ENCODE measurements at regions not wholly inside any gene's neighbourhood (a gene's known extent, or its start where the extent isn't known, plus 50 kb on each side); places are given as distances from the start of the nearest gene placed in this dataset.

DNA sequence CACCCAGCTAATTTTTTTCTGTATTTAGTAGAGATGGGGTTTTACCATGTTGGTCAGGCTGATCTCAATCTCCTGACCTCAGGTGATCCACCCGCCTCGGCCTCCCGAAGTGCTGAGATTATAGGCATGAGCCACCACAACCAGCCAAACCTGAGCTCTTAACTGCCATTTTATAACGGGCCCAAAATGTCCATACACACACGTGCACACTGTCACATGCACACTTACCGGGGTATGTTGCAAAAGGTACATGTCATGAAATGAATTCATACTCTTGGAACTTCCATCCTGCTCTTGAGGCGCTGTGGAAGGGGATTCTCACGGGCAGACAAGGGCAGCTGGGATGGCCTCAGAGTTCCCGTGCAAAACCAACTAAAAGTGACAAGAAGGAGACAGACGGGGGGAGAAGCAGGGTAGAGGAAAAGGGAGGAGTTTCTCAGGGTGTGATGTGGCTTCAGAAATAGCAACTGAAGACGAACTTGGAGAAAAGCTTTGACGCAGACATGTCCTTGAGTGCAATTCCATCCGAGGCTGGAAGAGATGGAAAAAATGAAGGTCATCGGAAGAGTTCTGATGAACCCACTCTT, 110.9 kb downstream of the BDH1 start:
- H3K27me3 ChIP-seq (ENCODE audit: insufficient read depth, low read length): no peaks in the 10 kb centered on the region

DNA sequence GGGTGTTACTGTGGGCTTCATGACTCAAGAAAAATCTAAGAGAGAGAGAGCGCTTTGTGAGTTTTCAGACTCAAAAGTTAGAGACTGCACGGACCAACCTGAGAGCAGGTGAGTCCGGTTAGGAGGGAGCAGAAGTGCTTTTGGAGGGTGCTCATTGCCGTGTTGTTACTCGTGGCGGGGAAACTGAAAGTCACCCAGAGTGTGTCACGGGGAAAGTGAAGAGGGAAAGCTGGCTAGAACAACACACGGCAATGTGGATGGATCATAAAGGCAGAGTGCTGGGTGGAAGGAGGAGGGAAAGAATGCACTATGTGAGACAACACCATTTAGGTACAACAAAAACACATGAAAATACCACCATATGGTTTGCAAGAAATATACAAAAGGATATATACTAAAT, 112.3 kb downstream of the BDH1 start:
- no peak overlapping the region for H3K4me3 ChIP-seq (ENCODE audit: low read length)
- H3K4me1 ChIP-seq (ENCODE audit: insufficient read depth, low read length): peaks cover 3% of the 10 kb centered on the region

More for the DNA sequence above, 110.9 kb downstream of the BDH1 start:
- no peak overlapping the region for H3K4me3 ChIP-seq (ENCODE audit: low read length)
- H3K9me3 ChIP-seq (ENCODE audit: low read length): no peaks in the 10 kb centered on the region
- no peaks in the 10 kb centered on the region for H3K36me3 ChIP-seq (ENCODE audit: insufficient read depth, low read length)
- no peak overlapping the region for H2AFZ ChIP-seq (ENCODE audit: low read depth, low read length)
- peaks cover 3% of the 10 kb centered on the region for H3K4me1 ChIP-seq (ENCODE audit: insufficient read depth, low read length)

DNA sequence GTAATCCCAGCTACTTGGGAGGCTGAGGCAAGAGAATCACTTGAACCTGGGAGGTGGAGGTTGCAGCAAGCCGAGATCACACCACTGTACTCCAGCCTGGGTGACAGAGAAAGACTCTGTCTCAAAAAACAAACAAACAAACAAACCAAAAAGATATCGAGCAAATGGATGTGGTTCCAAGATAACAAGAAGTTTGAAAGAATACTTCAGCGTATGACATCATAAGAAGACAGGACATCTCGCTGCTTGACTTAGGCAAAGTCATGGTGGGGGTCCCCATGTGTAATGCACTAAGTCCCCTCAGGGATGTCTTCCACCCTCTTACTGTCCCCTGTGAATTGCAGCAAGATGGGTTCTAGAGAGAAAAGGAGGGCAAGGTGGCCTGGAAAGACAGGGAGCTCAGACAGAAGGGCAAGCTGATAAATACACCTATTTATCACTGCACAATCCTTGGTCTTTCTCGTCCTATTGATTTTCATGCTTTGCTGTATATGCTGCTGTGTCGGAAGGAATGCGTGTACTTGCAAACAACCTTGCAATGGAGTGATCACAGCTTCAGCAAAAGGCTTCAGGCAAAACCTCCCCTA, 115.0 kb downstream of the BDH1 start:
- no peaks in the 10 kb centered on the region for H3K36me3 ChIP-seq (ENCODE audit: insufficient read depth, low read length)
- no peak overlapping the region for H3K4me3 ChIP-seq (ENCODE audit: low read length)
- no peak overlapping the region for H2AFZ ChIP-seq (ENCODE audit: low read depth, low read length)
- no peaks in the 10 kb centered on the region for H3K27me3 ChIP-seq (ENCODE audit: insufficient read depth, low read length)
- H3K4me1 ChIP-seq (ENCODE audit: insufficient read depth, low read length): peaks cover under 1% of the 10 kb centered on the region
- no peaks in the 10 kb centered on the region for H3K9me3 ChIP-seq (ENCODE audit: low read length)

More for the DNA sequence above, 112.3 kb downstream of the BDH1 start:
- Histone ChIP-seq H3K9me3 (ENCODE audit: low read length) (no peaks in the 10 kb centered on the region), H3K36me3 (ENCODE audit: insufficient read depth, low read length) (no peaks in the 10 kb centered on the region), H2AFZ (ENCODE audit: low read depth, low read length) (no peak overlapping the region), H3K27me3 (ENCODE audit: insufficient read depth, low read length) (no peaks in the 10 kb centered on the region)

DNA sequence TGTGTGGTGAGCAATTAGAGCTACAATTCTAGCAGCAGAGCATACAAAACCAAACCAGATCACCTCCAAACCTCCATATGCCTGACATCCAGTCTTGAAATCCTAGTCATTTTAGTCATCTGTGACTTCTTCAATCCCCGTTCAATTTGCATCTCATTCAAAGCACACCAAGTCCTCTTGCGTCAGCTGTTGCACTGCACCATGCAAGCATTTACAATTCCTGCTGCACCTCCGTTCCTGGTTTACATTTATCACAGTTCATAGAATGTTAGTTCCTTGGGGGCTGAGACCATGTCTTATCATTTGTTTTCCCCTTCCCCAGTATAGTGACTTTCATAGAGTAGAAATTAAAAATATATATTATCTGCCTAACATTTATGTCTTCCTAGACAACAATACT, 116.9 kb downstream of the BDH1 start:
- H3K27me3 ChIP-seq (ENCODE audit: insufficient read depth, low read length): no peaks in the 10 kb centered on the region
- no peaks in the 10 kb centered on the region for H3K9me3 ChIP-seq (ENCODE audit: low read length)
- H3K36me3 ChIP-seq (ENCODE audit: insufficient read depth, low read length): no peaks in the 10 kb centered on the region
- no peaks in the 10 kb centered on the region for H3K4me1 ChIP-seq (ENCODE audit: insufficient read depth, low read length)
- no peak overlapping the region for H3K4me3 ChIP-seq (ENCODE audit: low read length)
- no peak overlapping the region for H2AFZ ChIP-seq (ENCODE audit: low read depth, low read length)

DNA sequence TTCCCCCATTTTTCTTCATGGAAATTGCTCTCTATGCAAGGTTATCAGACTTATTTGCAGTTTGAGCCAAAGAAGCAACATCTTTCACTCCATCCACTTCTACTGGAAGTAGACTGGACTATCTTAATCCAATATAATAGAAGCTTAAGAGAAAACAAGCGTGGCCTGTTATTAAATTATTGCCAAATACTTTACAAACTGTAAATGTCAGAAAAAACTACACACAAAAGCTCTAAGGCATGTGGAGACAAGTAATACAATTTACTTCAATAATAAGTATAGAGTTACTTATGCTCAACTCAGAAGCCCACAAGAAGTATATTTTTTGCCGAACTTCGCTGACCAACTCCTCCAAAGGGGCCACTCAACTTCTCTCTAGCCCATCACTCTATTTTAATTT, 120.3 kb downstream of the BDH1 start:
- no peak overlapping the region for H2AFZ ChIP-seq (ENCODE audit: low read depth, low read length)
- no peaks in the 10 kb centered on the region for H3K27me3 ChIP-seq (ENCODE audit: insufficient read depth, low read length)
- no peak overlapping the region for H3K4me3 ChIP-seq (ENCODE audit: low read length)
- H3K36me3 ChIP-seq (ENCODE audit: insufficient read depth, low read length): no peaks in the 10 kb centered on the region
- H3K4me1 ChIP-seq (ENCODE audit: insufficient read depth, low read length): no peaks in the 10 kb centered on the region
- H3K9me3 ChIP-seq (ENCODE audit: low read length): no peaks in the 10 kb centered on the region

DNA sequence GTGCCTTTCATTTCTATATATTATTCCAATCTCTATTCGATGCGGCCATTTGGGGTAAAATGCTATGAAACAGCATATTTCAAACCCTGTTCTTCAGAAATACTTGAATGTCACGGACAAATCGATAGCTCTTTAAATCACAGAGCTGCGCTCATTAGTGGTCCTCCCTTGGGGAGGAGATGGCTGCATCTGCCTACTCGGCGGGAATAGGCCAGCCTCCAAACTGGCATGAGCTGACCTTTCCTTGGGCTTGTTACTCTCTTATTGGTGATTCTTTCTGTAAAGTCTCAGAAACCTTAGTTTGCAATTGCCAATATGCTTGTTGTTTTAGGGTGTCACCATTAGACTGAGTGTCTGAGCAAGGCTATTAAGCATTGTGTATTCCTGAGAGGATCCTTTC, 120.9 kb downstream of the BDH1 start:
- Histone ChIP-seq H3K4me3 (ENCODE audit: low read length) (no peak overlapping the region), H3K9me3 (ENCODE audit: low read length) (no peaks in the 10 kb centered on the region)

DNA sequence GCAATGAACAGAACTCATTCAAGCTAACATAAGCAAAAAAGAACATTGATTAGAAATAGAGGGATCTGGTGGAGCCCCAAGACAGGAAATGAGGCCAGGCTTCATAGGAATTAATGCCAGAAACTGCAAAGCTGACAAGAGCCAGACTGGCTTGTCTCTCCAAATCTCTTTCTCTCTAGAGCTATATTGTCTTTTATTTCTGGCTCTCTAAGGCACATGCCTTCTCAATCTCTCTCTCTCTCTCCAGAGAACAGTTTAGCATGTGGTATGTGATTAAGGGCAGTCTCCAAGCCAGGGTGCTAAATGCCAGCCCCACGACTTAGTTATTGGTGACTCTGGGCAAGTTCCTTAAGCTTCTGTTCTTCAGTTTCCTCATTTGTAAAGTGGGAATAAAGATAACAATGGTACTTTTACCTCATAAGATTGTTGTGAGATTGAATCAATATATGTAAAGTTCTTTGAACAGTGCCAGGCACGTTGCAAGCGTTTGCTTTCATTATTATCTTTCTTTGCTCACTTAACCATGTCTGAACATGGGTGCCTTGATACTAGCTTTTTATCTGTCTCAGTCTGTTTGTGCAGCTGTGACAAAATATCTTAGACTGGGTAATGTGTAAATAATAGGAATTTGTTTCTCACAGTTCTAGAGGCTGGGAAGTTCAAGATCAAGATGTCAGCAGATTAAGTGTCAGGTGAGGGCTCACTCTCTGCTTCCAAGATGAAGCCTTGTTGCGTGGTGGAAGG, 123.2 kb downstream of the BDH1 start:
- no peaks in the 10 kb centered on the region for H3K36me3 ChIP-seq (ENCODE audit: insufficient read depth, low read length)
- H3K27me3 ChIP-seq (ENCODE audit: insufficient read depth, low read length): no peaks in the 10 kb centered on the region
- no peak overlapping the region for H2AFZ ChIP-seq (ENCODE audit: low read depth, low read length)
- H3K9me3 ChIP-seq (ENCODE audit: low read length): no peaks in the 10 kb centered on the region
- H3K4me1 ChIP-seq (ENCODE audit: insufficient read depth, low read length): peaks cover 8% of the 10 kb centered on the region
- no peak overlapping the region for H3K4me3 ChIP-seq (ENCODE audit: low read length)

More for the DNA sequence above, 120.9 kb downstream of the BDH1 start:
- Histone ChIP-seq H3K4me1 (ENCODE audit: insufficient read depth, low read length) (no peaks in the 10 kb centered on the region), H3K36me3 (ENCODE audit: insufficient read depth, low read length) (no peaks in the 10 kb centered on the region), H3K27me3 (ENCODE audit: insufficient read depth, low read length) (no peaks in the 10 kb centered on the region), H2AFZ (ENCODE audit: low read depth, low read length) (no peak overlapping the region)

DNA sequence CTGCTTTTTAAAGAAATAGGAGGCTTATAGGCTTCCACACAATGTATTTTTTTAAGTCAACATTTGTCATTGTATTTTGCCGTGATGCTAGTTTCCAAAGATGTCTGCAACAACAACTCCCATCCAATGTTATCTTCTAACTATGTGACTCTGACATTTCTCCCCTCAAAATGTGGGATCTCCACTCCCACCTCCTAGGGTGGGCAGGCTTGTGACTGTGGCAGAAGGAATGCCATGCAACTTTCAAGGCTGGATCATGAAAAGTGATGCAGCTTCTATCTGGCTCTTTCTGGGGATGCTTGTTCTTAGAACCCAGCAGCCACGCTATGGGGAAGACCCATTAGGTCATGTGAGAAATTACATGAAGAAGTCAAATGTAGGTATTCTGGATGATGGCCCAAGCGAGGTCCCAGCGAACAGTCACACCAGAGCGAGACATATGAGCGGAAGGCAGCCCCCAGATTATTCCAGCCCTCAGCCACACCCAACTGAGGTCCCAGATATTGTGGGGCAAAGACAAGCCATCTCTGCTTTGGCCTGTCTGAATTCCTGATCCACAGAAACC, 124.3 kb downstream of the BDH1 start:
- H3K4me1 ChIP-seq (ENCODE audit: insufficient read depth, low read length): peaks cover 8% of the 10 kb centered on the region
- no peak overlapping the region for H2AFZ ChIP-seq (ENCODE audit: low read depth, low read length)
- no peaks in the 10 kb centered on the region for H3K9me3 ChIP-seq (ENCODE audit: low read length)
- no peaks in the 10 kb centered on the region for H3K36me3 ChIP-seq (ENCODE audit: insufficient read depth, low read length)
- H3K4me3 ChIP-seq (ENCODE audit: low read length): no peak overlapping the region
- H3K27me3 ChIP-seq (ENCODE audit: insufficient read depth, low read length): no peaks in the 10 kb centered on the region

DNA sequence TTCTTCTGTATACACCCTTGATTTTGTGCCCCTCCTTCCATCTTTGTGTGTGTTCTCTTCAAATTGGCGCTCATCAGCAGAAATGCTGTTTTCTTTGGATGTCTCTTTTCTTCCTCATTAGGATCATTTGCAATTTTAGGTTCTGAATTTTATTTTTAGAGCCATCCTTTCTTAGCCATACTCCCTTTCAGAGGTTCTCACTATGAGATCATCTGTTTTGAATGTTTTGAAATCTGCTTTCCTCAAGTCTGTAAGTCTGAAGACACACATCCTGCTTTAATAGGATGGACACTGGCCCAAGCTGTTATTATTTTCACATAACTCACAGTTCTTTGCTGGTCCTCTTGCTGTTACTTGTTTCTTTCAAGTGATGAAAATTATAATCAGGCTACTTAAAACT, 124.8 kb downstream of the BDH1 start:
- Histone ChIP-seq H3K4me1 (ENCODE audit: insufficient read depth, low read length) (peaks cover 8% of the 10 kb centered on the region), H2AFZ (ENCODE audit: low read depth, low read length) (no peak overlapping the region)

DNA sequence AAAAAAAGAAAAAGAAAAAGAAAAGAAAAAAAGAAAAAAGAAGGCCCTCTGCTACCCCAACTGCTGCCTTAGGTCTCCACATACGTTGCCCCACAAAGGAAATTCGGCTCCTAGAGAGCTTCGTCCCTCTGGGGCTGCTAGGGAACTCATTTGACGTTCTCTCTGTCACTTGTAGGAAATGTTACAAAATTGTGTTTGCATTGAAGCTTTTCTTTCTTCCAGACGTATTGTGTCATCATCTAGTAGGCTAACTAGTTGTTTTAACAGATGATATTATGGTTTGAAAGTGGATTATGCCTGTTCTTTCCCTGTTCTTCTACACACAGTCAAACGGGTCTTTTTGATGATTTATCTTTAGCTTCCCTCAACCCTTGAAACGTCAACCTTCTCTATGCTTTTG, 125.3 kb downstream of the BDH1 start:
- Histone ChIP-seq H2AFZ (ENCODE audit: low read depth, low read length) (no peak overlapping the region), H3K27me3 (ENCODE audit: insufficient read depth, low read length) (no peaks in the 10 kb centered on the region), H3K4me1 (ENCODE audit: insufficient read depth, low read length) (peaks cover 8% of the 10 kb centered on the region), H3K36me3 (ENCODE audit: insufficient read depth, low read length) (no peaks in the 10 kb centered on the region), H3K9me3 (ENCODE audit: low read length) (no peaks in the 10 kb centered on the region), H3K4me3 (ENCODE audit: low read length) (no peak overlapping the region)

More for the DNA sequence above, 124.8 kb downstream of the BDH1 start:
- no peaks in the 10 kb centered on the region for H3K36me3 ChIP-seq (ENCODE audit: insufficient read depth, low read length)
- no peaks in the 10 kb centered on the region for H3K27me3 ChIP-seq (ENCODE audit: insufficient read depth, low read length)
- H3K4me3 ChIP-seq (ENCODE audit: low read length): no peak overlapping the region
- H3K9me3 ChIP-seq (ENCODE audit: low read length): no peaks in the 10 kb centered on the region

DNA sequence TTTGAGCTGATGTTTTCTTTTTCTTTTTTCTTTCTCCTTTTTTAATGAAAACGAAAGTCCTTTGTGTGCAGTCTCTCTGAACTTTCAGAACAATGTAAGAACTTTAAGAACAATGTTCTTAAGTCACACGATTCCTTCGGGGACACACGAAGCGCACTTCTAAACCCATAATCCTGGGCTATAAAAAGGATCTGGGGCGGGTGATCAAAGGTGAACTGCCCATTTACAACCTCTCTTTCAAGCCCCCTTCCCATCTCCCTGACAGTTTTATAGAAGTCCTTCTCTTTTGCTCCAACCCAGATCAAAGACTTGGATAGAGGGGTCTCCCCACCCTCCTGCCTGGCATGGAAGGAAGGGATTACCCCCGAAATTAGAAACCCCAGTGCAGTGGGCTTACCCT, 126.8 kb downstream of the BDH1 start:
- Histone ChIP-seq H3K4me1 (ENCODE audit: insufficient read depth, low read length) (peaks cover 8% of the 10 kb centered on the region), H2AFZ (ENCODE audit: low read depth, low read length) (no peak overlapping the region), H3K27me3 (ENCODE audit: insufficient read depth, low read length) (no peaks in the 10 kb centered on the region), H3K9me3 (ENCODE audit: low read length) (no peaks in the 10 kb centered on the region), H3K36me3 (ENCODE audit: insufficient read depth, low read length) (no peaks in the 10 kb centered on the region), H3K4me3 (ENCODE audit: low read length) (no peak overlapping the region)

DNA sequence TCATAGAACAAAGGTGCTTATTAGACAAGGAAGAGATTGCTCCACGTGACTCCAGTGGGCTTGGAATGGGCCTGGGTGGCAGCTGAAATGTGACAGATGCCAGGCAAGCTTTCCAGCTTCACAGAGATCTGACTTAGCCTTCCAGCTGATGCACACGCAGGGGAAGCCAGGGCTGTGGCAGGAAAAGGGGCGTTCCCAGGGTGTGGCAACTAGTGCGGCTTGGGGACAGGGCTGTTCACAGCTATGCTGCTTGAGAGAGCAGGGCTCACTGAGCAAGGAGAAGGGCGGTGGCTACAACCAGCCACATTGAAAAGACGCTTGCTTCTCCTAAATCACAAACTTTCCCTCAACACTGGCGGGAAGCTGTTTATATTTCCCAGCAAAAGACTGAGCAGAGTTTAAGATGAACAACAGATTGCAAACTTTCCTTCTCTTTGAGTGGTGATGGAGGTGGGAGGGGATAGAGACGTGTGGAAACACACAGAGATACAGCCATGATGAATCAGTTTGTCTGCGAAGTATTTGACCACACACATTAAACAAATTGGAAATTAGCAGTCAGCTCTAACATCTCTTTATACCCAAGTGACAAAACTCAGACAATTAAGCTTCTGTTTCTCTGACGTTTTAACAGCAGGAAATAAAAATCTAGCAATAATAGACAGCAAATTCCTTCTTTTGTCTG, 127.5 kb downstream of the BDH1 start:
- no peaks in the 10 kb centered on the region for H3K9me3 ChIP-seq (ENCODE audit: low read length)
- no peak overlapping the region for H2AFZ ChIP-seq (ENCODE audit: low read depth, low read length)
- no peak overlapping the region for H3K4me3 ChIP-seq (ENCODE audit: low read length)
- no peaks in the 10 kb centered on the region for H3K27me3 ChIP-seq (ENCODE audit: insufficient read depth, low read length)
- peaks cover 8% of the 10 kb centered on the region for H3K4me1 ChIP-seq (ENCODE audit: insufficient read depth, low read length)
- H3K36me3 ChIP-seq (ENCODE audit: insufficient read depth, low read length): no peaks in the 10 kb centered on the region

DNA sequence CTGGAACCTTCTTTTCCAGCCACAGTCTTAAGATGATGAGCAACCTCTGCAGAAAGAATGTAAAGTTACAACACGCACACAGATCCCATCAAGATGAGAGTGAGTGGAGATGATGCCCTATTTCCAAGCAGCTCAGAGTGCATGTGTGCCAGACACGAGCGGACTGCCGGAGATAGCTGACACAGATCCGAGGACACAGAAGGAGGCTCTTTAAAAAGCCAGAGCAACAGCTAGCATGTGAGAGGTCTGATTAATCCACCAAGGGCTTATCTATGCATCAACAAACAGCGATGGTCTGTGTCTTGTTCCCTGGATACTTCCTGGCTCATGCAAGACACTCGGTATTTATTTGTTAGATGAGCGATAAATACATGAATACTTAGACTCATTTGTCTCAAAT, 128.6 kb upstream of the DLG1 start:
- Histone ChIP-seq H3K4me1 (ENCODE audit: insufficient read depth, low read length) (peaks cover 8% of the 10 kb centered on the region), H3K36me3 (ENCODE audit: insufficient read depth, low read length) (no peaks in the 10 kb centered on the region), H3K4me3 (ENCODE audit: low read length) (no peak overlapping the region), H3K9me3 (ENCODE audit: low read length) (no peaks in the 10 kb centered on the region), H3K27me3 (ENCODE audit: insufficient read depth, low read length) (no peaks in the 10 kb centered on the region), H2AFZ (ENCODE audit: low read depth, low read length) (no peak overlapping the region)
